ENCODE measurements at regions not wholly inside any gene's neighbourhood (a gene's known extent, or its start where the extent isn't known, plus 50 kb on each side); places are given as distances from the start of the nearest gene placed in this dataset.

DNA sequence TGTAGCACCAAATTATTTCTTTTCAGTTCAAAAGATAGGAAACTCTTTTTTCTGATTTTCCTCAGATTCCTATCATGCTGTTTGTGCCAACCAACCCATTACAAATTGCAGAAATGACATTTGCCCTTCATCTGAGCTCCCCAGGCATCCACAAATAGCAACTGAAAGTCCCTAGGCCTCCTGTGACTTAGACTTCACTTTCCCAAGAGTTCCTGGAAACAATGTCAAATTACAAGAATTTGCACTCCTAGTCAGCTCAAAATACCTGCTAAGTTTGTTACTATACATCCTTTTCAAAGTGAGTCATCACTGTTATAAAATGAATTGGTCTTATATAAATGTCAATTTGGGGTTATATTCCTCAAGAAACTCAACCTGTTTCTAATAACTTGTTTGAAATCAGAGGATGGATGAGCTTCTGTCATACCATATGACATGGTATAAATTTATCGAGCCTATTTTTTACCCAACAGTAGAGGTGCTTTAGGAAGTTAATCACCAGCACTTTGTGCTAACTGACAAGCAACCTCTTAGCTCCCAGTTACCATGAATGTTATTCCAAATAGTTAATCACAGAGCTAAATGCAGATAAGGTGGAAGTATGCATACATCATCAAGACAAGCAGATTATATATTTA lies 256.5 kb downstream of the HACE1 start:
- TF ChIP-seq, protein P1, sequence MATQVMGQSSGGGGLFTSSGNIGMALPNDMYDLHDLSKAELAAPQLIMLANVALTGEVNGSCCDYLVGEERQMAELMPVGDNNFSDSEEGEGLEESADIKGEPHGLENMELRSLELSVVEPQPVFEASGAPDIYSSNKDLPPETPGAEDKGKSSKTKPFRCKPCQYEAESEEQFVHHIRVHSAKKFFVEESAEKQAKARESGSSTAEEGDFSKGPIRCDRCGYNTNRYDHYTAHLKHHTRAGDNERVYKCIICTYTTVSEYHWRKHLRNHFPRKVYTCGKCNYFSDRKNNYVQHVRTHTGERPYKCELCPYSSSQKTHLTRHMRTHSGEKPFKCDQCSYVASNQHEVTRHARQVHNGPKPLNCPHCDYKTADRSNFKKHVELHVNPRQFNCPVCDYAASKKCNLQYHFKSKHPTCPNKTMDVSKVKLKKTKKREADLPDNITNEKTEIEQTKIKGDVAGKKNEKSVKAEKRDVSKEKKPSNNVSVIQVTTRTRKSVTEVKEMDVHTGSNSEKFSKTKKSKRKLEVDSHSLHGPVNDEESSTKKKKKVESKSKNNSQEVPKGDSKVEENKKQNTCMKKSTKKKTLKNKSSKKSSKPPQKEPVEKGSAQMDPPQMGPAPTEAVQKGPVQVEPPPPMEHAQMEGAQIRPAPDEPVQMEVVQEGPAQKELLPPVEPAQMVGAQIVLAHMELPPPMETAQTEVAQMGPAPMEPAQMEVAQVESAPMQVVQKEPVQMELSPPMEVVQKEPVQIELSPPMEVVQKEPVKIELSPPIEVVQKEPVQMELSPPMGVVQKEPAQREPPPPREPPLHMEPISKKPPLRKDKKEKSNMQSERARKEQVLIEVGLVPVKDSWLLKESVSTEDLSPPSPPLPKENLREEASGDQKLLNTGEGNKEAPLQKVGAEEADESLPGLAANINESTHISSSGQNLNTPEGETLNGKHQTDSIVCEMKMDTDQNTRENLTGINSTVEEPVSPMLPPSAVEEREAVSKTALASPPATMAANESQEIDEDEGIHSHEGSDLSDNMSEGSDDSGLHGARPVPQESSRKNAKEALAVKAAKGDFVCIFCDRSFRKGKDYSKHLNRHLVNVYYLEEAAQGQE (IDR thresholded peaks at IDR 0.05; ENCODE audit: low read depth): no peak
- TF ChIP-seq RAD21 (IDR thresholded peaks at IDR 0.05; ENCODE audit: low read depth) (no peak), EP300 (IDR thresholded peaks at IDR 0.05; ENCODE audit: borderline replicate concordance) (no peak), YY1 (IDR thresholded peaks at IDR 0.05; ENCODE audit: low read depth) (no peak), ZBTB7A (IDR thresholded peaks at IDR 0.05; ENCODE audit: low read depth) (no peak), TEAD4 (IDR thresholded peaks at IDR 0.05) (no peak), TAF1 (IDR thresholded peaks at IDR 0.05; ENCODE audit: low read depth) (no peak), CEBPB (IDR thresholded peaks at IDR 0.05) (no peak), TCF12 (IDR thresholded peaks at IDR 0.05; ENCODE audit: low read depth) (no peak), FOXM1 (IDR thresholded peaks at IDR 0.05; ENCODE audit: borderline replicate concordance, low read depth) (no peak)
- TF ChIP-seq, protein P2, sequence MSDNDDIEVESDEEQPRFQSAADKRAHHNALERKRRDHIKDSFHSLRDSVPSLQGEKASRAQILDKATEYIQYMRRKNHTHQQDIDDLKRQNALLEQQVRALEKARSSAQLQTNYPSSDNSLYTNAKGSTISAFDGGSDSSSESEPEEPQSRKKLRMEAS (IDR thresholded peaks at IDR 0.05): no peak

Measured in Ishikawa (cell line).